Stomach (tissue), 4 donors: ENCODE measurements at regions not wholly inside any gene's neighbourhood (a gene's known extent, or its start where the extent isn't known, plus 50 kb on each side); places are given as distances from the start of the nearest gene placed in this dataset.

Experiments used
- EP300 ChIP-seq: sonication (generic); formaldehyde crosslinking; IDR thresholded peaks from one replicate; pipeline ENCODE4 v1.6.1; 2017; ENCODE audit warnings: antibody characterized with exemption
- POLR2A ChIP-seq, 4 donors: fragments of 450-650 bp; IDR thresholded peaks; one replicate each; pipeline ENCODE4 v1.6.1; 2016; ENCODE audit warnings: antibody characterized with exemption in 4 of 4, control low read depth in 2 of 4, mild to moderate bottlenecking in 1 of 4, moderate library complexity in 1 of 4
- POLR2AphosphoS5 ChIP-seq, 3 donors: sonication (generic); formaldehyde crosslinking; IDR thresholded peaks; one replicate each; pipeline ENCODE4 v1.6.1; 2016; ENCODE audit warnings: antibody characterized with exemption in 3 of 3
- TF ChIP-seq, protein P1 (sequence below), 7 experiments: fragments of 450-650 bp in 4 of 7; fragments of 200-600 bp in 3 of 7; sonication (generic) in 3 of 7; IDR thresholded peaks; one replicate each; pipeline ENCODE4 v1.5.1; 2016 to 2019; ENCODE audit warnings: antibody characterized with exemption in 7 of 7, control low read depth in 2 of 7, mild to moderate bottlenecking in 1 of 7

DNA sequence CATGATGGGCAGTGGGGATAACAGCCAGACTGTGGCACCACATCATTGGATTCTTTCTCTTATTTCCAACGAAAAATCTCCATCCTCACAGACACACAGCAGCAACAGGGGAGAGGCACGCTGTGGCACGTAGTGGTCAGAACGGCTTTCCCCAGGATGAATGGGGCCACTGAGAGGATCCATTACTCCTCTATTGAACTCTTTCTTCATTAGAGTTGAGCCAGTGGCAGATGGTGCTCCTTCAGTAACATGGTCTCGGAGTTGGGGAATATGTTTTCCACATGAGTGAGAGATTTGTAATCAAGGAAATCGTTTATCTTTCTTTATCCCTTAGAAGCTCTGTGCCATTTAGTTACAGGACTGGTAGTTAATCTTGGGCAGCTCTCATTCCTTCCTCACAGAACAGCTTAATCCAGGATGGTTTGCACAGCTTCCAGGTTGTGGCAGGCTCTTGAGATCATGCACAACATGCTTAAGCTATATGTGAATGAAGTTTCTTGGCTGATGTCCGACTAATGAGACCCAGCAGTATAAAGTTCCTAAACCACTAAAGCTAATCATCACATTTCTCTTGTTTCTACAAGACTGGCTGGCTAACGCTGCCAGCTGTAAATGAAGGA is 180.5 kb upstream of the SLC10A2 start:
- TF ChIP-seq POLR2A (IDR thresholded peaks at IDR 0.05) (no peak), POLR2AphosphoS5 (IDR thresholded peaks at IDR 0.05) (no peak), EP300 (no peak)
- TF ChIP-seq, protein P1, sequence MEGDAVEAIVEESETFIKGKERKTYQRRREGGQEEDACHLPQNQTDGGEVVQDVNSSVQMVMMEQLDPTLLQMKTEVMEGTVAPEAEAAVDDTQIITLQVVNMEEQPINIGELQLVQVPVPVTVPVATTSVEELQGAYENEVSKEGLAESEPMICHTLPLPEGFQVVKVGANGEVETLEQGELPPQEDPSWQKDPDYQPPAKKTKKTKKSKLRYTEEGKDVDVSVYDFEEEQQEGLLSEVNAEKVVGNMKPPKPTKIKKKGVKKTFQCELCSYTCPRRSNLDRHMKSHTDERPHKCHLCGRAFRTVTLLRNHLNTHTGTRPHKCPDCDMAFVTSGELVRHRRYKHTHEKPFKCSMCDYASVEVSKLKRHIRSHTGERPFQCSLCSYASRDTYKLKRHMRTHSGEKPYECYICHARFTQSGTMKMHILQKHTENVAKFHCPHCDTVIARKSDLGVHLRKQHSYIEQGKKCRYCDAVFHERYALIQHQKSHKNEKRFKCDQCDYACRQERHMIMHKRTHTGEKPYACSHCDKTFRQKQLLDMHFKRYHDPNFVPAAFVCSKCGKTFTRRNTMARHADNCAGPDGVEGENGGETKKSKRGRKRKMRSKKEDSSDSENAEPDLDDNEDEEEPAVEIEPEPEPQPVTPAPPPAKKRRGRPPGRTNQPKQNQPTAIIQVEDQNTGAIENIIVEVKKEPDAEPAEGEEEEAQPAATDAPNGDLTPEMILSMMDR (IDR thresholded peaks at IDR 0.05), result no peak
